Cardiac muscle cell (in vitro differentiated cells and primary cell): ENCODE measurements at regions not wholly inside any gene's neighbourhood (a gene's known extent, or its start where the extent isn't known, plus 50 kb on each side); places are given as distances from the start of the nearest gene placed in this dataset.
A peak's percentile ranks its signal among the peaks of the same experiment; 100 is the strongest.

Experiments
- DNase-seq, 2 donors: peaks; one replicate each; pipeline versions ENCODE4 v3.0.0 to v3.0.0-alpha.2; 2010 to 2017; ENCODE audit warnings: low read depth in 1 of 2, low spot score in 1 of 2
- H3K27ac ChIP-seq: fragments of 200-600 bp; sonication (generic); 2 replicates; pipeline ENCODE4 v1.5.1; 2016
- H3K27me3 ChIP-seq: fragments of 200-600 bp; sonication (generic); 2 replicates; pipeline ENCODE4 v1.6.0; 2016; ENCODE audit warnings: control low read depth
- H3K36me3 ChIP-seq: fragments of 200-600 bp; sonication (generic); 2 replicates; pipeline ENCODE4 v1.5.1; 2016; ENCODE audit warnings: control low read depth
- H3K4me1 ChIP-seq: fragments of 200-600 bp; sonication (generic); 2 replicates; pipeline ENCODE4 v1.8.1; 2017; ENCODE audit warnings: low read depth, mild to moderate bottlenecking, mixed run types
- H3K4me3 ChIP-seq: fragments of 200-600 bp; sonication (generic); 2 replicates; pipeline ENCODE4 v1.5.1; 2016; ENCODE audit warnings: mild to moderate bottlenecking
- H3K9me3 ChIP-seq: fragments of 200-600 bp; sonication (generic); 2 replicates; pipeline ENCODE4 v1.5.1; 2017; ENCODE audit warnings: low read depth, mild to moderate bottlenecking, control low read depth
- TF ChIP-seq, protein P1 (sequence below): IDR thresholded peaks from 2 replicates; pipeline ENCODE4 v1.5.1; 2012; ENCODE audit warnings: low read depth, mild to moderate bottlenecking, low read length

- Histone ChIP-seq H3K9me3 (no peaks in the 10 kb centered on the region), H3K27ac (no peak overlapping the region), H3K27me3 (no peaks in the 10 kb centered on the region), H3K4me1 (no peaks in the 10 kb centered on the region), H3K4me3 (no peak overlapping the region), H3K36me3 (no peaks in the 10 kb centered on the region)
- TF ChIP-seq, protein P1, sequence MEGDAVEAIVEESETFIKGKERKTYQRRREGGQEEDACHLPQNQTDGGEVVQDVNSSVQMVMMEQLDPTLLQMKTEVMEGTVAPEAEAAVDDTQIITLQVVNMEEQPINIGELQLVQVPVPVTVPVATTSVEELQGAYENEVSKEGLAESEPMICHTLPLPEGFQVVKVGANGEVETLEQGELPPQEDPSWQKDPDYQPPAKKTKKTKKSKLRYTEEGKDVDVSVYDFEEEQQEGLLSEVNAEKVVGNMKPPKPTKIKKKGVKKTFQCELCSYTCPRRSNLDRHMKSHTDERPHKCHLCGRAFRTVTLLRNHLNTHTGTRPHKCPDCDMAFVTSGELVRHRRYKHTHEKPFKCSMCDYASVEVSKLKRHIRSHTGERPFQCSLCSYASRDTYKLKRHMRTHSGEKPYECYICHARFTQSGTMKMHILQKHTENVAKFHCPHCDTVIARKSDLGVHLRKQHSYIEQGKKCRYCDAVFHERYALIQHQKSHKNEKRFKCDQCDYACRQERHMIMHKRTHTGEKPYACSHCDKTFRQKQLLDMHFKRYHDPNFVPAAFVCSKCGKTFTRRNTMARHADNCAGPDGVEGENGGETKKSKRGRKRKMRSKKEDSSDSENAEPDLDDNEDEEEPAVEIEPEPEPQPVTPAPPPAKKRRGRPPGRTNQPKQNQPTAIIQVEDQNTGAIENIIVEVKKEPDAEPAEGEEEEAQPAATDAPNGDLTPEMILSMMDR: no peak
- no peak for DNase-seq
Measured at GRCh38 chr9:113787871-113788270, 88.2 kb upstream of the ZNF618 start.

GRCh38 chr9:113788616-113789330 lies 87.3 kb upstream of the ZNF618 start:
- no peak overlapping the region for H3K4me3 ChIP-seq
- peak in 1 of 2 donors; percentile 15 for DNase-seq
- H3K9me3 ChIP-seq: no peaks in the 10 kb centered on the region
- no peaks in the 10 kb centered on the region for H3K36me3 ChIP-seq
- H3K27ac ChIP-seq: no peak overlapping the region
- no peaks in the 10 kb centered on the region for H3K27me3 ChIP-seq
- no peaks in the 10 kb centered on the region for H3K4me1 ChIP-seq
- TF ChIP-seq, protein P1: no peak

GRCh38 chr9:113790093-113790492 lies 86.0 kb upstream of the ZNF618 start:
- no peaks in the 10 kb centered on the region for H3K36me3 ChIP-seq
- no peaks in the 10 kb centered on the region for H3K27me3 ChIP-seq
- no peak overlapping the region for H3K27ac ChIP-seq
- no peak for DNase-seq
- H3K9me3 ChIP-seq: no peaks in the 10 kb centered on the region
- TF ChIP-seq, protein P1: no peak
- H3K4me1 ChIP-seq: no peaks in the 10 kb centered on the region
- H3K4me3 ChIP-seq: no peak overlapping the region

DNA sequence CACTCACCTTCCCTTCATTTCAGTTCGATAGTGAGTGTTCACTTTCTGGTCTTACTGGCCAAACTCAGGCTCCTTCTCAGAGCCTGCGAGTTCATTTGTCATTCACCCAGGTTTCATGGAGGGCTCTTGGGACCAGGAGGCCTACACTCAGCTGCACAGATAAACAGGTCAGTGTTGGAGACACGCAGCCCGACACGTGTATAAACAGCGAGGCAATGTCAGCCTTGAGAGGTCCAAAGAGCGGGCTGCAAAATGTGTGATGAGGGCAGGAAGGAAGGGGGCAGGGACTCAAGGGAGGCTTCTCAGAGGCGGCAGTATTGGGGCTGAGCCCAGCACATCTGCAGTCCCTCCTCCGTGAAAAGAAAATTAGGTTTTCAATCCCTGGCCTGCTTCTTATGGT lies 82.6 kb upstream of the ZNF618 start:
- no peaks in the 10 kb centered on the region for H3K9me3 ChIP-seq
- no peaks in the 10 kb centered on the region for H3K36me3 ChIP-seq
- TF ChIP-seq, protein P1: no peak
- H3K27ac ChIP-seq: no peak overlapping the region
- no peak for DNase-seq
- H3K27me3 ChIP-seq: no peaks in the 10 kb centered on the region
- H3K4me3 ChIP-seq: no peak overlapping the region
- H3K4me1 ChIP-seq: no peaks in the 10 kb centered on the region

DNA sequence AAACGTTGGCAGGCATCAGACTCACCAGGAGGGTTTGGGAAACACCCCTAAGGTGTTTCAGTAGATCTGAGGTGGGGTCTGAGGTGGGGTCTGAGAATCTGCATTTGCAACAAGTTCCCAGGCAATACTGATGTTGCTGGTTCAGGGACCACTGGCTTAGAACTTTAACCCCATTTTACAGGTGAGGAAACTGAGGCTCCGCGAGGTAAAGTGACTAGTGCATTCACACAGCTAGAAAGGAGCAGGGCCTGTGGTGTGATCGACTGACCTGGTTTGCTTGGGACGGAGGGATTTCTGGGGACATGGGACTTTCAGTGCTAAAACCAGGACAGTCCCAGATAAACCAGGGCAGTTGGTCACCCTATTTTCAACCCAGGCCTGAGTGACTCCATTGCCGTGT lies 81.4 kb upstream of the ZNF618 start:
- Histone ChIP-seq H3K36me3 (no peaks in the 10 kb centered on the region), H3K9me3 (no peaks in the 10 kb centered on the region), H3K4me1 (no peaks in the 10 kb centered on the region), H3K27ac (no peak overlapping the region), H3K4me3 (no peak overlapping the region), H3K27me3 (no peaks in the 10 kb centered on the region)
- TF ChIP-seq, protein P1: no peak
- DNase-seq: no peak
